ENCODE measurements at regions not wholly inside any gene's neighbourhood (a gene's known extent, or its start where the extent isn't known, plus 50 kb on each side); places are given as distances from the start of the nearest gene placed in this dataset.

DNA sequence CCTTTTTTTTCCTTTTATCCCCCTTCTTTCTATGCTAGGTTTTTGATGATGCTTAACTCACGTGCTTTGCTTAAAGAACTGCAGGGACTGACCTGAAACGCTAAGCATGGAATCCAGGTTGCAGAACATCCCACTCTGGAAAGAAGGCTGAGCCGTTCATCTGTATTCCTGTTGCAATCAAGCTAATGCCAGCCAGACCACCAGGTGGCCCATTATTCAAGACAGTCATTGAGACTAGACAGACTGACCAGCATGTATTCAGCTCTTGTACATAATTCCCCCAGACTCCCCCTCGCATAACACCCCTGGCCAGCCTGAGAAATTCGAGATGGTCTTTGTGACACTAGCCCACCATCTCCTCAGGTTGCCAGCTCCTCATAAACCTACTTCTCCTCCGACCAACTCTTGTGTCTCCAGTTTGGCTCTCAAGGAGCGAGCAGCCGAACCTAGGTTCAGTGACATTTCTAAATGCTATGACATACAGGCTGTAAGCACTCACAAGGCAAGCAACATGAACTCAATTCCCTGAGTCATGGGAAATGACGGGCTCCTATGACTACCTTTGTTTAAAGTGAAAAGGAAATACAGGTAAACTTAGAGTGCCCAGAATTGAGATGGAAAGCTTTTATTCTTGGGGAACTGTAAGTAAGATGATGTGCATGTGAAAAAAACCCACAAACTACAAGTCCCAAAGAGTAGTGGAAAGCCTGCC lies 309.3 kb upstream of the CDYL start:
- DNase-seq (ENCODE audit: low read depth in 1 of 2, low spot score in 1 of 2): no peak

DNA sequence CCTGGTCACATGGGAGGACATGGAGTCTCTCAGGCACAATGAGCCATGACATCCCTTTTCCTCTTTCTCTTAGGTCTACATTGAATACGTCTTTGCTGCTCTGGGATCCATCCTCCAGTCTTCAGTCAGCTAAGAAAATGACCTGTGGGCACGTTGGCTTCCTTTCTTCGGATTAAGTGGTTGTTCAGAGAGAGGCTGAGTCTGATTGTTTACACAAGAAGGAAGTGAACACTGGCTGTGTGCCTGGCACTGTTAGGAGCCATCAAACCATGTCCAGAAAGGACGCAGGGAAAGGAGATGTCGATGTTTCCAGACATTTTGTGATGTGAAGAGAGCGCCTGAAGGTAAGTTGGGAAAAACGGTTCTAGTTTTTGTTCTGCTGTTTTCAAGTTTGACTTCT lies 309.9 kb upstream of the CDYL start:
- no peak for DNase-seq (ENCODE audit: low read depth in 1 of 2, low spot score in 1 of 2)

DNA sequence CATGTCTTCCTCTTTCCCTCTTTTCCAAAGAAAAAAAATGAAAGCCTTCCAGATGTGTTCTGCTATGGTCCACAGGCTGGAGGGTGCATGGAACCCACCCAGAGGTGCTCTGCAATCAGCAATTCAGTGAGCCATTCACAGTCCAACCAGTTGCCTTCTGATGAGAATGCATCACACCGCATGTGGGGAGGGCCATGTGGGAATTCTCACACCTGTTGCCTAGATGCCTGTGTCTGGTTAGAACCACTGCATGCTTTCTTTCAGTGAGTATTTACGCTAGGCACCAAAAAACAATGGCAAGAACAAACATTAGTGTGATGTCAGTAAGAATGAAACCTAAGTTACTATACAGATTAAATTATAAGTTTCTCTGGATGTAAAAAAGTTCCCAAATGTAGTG lies 311.6 kb upstream of the CDYL start:
- DNase-seq (ENCODE audit: low read depth in 1 of 2, low spot score in 1 of 2): no peak

DNA sequence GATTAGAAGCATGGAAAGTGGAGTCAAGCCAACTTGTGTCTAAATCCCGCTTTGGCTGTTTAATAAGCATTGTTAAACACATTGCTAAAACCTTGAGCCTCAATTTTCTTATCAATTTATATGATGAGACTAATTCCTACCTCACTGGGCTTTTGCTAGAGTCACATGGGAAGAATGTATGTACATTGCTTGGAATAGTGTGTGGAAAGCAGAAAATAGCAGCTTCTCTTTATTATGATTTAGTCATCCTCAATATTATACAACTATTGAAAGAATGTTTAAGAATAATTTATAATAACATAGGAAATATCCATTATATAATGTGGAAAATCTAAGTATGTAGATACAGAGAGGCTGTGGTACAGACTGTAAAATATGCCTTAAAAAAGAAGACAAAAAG lies 313.0 kb upstream of the CDYL start:
- no peak for DNase-seq (ENCODE audit: low read depth in 1 of 2, low spot score in 1 of 2)

DNA sequence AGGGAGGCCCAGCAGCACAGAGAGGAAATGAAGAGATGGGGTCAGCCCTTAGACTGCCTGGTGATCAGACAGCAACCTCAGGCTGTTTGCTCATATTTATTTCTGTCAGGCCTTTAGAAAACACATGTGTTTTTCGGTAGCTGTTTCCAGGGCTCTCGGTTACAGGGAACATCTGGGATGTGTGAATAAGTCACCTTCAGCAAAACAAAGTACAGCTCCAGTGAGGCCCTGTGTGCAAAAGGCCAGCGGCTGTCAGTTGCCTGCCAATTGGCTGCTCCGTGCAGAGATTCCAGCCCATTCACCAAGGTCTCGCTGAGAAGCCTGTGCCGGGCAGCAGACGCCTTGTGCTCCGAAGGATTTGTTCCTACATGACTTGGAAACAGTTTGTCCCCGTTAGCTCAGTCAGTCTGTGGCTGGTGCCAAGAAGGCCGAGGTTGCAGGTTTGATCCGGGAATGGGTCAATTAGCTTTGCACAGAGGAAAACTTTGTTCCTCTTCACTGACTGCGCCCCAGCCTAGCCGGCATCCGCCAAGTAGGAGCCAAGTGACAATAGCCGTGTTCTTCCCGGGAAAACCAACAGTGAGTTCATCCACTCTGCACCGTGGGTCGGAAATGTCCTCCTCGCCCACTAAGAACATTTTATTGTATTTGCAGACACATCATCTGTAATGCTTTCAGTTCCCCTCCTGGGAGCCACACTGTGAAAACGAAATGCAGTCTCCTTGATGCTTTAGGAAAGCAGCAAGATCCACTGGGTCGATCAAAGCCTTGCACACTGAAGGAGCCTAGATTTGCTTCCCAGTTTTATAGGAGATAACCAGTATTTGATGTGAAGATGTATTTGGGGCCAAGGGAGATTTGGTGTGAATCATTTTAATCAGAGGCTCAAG lies 315.4 kb upstream of the CDYL start:
- DNase-seq (ENCODE audit: low read depth in 1 of 2, low spot score in 1 of 2): no peak

DNA sequence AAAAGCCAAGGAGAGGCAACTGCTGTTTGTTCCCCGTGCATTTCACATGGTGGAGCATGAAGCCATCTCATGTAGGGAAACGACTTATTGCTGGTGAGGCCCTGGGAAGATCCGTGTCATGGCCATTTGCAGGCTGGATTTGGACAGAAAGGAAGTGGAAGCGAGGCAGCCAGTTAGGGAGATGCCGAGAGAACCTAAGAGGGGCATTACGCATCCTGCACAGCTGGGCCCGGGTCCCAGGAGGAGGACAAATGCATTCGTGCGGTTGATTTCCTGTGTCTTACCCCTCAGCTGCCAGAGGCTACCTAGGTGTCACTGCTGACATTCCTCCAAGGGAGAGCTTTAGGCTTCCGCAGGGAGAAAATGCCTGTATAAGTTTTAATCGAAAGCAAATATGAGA lies 316.2 kb upstream of the CDYL start:
- no peak for DNase-seq (ENCODE audit: low read depth in 1 of 2, low spot score in 1 of 2)

DNA sequence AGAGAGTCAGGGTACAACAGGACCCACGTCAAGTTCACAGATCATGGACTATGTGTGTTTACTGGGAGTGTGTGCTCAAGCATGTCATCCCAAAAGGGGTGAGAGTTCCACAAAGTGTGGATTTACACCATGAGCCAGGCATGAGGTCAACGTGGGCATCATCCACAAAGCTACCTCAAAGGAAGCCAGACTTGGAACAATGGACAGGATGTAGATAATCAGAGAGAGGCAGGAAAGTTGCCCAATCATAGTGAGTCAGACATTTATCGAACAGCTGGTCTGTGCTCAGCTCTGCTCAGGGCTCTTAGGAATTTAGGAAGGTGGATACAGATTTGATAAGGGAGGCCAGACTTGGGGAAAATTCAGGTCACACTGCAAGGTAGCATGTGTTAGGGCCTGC lies 317.2 kb upstream of the CDYL start:
- no peak for DNase-seq (ENCODE audit: low read depth in 1 of 2, low spot score in 1 of 2)

DNA sequence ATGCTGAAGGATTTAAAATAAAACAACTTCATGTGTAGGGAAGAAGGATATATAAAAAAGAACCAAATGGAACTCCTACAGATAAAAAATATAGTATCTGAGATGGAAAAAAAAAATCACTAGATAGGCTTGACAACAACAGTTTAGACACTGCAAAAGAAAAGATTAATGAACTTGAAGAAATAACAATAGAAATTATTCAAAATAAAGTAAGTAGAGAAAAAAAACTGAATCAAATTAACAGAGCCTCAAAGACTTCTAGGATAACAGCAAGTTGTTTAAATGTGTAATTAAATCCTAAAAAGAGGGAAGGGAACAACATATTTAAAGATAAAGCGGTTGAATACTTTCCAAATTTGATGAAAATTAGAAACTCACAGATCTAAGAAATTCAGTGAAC lies 316.3 kb upstream of the ECI2 start:
- DNase-seq (ENCODE audit: low read depth in 1 of 2, low spot score in 1 of 2): no peak

DNA sequence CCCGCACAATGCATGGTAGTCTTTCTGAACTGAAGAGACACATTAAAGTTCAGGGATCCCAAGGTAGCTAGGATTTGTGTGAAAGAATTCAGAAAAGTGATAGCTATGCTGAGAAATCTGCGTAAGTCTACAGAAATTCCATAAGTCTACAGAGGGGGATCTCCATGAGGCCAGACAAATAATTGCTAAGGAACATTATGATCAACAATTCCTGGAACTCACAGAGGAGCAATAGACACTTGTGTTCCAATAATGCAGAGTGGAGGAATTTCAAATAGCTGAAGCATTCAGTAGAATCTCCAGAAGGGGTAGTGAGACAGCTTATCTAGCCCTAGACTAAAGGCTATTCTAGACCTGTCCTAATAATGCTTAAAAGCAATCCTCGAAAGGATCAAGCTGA lies 315.7 kb upstream of the ECI2 start:
- DNase-seq (ENCODE audit: low read depth in 1 of 2, low spot score in 1 of 2): no peak

DNA sequence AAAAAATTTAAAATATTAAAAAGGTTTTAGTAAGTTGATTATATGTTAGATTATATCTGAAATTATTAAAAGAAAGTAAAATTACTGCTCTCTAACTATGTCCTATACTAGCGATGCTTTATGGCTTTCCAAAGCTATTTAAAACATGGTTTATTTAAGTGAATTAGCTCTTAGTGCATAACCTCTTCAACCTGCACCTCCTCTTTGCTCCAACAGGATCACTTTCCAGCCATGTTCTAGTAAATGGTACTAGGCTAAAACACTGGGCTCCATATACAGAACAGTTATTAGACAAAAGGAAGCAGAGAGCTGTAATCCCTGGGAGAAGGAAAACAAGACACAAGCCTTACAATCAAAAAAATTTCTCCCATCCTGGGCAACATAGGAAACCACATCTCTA lies 314.9 kb upstream of the ECI2 start:
- no peak for DNase-seq (ENCODE audit: low read depth in 1 of 2, low spot score in 1 of 2)

DNA sequence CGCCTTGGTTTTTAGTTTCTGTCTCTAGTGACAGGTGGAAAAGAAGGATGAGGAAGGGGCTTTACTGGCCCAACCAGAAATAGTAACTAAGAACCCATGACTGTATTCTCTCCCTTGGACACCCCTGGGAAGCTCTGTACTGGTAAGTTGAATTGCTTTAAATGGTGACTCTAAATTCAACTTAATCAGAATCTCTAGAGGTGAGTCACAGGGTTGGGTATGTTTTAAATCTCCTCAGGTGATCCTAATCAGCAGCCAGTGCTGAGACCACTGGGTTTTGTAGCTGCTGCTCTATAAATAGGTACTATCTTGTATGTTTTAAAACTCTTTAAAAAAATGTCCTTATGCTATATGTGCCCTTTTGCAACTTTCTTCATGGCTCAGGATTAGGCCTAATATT lies 314.0 kb upstream of the ECI2 start:
- no peak for DNase-seq (ENCODE audit: low read depth in 1 of 2, low spot score in 1 of 2)

DNA sequence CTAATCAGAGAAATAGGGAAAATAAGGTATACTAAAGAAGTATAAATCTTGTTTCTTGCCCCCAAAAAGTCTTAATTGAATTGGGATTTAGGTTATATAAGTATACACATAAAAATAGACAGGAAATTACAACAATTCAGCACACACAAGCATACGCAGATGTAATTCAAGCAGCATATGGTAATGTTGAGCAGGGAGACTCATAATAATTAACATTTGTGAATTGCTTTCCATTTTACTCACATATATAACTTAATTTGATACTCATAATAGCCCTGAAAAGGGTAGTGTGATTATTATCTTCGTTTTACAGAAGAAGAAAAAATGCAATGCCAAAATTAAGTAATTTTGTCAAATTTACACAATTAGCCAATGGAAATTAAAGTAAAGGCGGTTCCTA lies 313.5 kb upstream of the ECI2 start:
- DNase-seq (ENCODE audit: low read depth in 1 of 2, low spot score in 1 of 2): no peak

DNA sequence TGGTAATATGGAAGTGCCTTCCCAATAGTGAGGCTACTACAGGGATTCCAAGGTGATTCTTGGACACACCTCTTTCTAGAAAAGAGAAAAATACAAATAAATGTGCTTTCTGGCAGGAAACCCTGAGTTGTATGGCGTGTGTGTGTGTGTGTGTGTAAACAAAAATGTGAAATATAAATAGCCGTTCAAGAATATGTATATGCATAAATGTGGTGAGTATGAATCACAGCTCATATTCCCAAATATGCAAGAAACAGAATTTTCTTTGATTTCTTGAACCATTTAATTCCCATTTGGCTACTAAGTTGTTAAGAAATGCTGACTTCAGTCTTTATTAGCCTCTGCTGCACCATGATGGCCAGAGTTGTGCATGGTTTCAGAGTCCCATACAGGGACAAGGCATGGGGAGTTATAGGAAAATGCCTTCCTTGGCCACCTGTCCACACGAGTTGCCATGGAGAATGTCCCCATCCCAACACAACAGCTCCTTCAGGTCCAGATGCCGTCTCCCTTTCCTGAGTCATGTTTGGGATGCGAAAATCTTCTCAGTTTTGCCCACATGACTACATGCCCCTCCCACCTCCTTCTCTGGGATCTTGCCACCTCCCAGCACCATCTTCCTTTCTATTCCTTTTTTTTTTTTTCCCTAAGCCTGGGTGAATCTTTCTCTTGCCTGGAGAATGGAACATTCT lies 312.4 kb upstream of the ECI2 start:
- DNase-seq (ENCODE audit: low read depth in 1 of 2, low spot score in 1 of 2): no peak

DNA sequence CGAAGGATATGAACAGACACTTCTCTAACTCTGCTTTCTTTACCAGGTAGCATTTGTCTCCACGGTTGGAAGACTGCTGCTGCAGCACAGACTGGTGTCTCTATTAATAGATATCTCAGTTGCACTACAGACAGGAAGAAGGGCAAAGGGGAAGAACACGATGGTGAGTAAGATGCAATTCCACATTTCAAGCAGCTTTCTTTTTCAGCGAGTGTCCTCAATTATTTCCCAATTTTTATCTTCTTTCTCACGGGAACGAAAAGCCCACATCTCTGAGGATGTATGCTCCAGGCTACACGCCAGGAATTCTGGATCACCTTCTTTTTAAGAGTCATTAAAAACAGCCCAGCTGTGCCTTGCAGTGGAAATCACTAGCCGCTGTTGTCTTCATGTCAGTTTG lies 311.6 kb upstream of the ECI2 start:
- no peak for DNase-seq (ENCODE audit: low read depth in 1 of 2, low spot score in 1 of 2)

DNA sequence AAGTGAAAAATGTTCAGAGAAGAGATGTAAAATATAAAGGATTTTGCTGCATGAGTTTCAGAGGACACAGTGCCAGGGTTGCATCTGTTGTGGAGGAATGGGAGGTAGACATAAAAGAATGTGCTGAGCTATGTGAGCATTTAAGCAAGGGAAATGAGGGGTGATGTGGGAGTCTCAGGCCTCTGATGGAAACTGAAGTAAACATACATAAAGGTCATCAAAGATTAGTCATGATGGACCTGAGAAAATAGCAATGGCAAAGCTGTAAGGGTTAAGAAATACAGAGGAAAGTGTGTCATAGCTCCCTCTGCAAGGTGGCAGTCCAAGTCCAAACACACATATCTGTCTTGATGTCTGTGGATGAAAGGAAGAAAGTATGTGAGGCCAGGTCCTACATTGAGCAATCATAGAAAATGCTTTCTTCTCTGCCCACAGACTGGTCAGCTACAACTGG lies 306.6 kb upstream of the ECI2 start:
- DNase-seq (ENCODE audit: low read depth in 1 of 2, low spot score in 1 of 2): no peak

DNA sequence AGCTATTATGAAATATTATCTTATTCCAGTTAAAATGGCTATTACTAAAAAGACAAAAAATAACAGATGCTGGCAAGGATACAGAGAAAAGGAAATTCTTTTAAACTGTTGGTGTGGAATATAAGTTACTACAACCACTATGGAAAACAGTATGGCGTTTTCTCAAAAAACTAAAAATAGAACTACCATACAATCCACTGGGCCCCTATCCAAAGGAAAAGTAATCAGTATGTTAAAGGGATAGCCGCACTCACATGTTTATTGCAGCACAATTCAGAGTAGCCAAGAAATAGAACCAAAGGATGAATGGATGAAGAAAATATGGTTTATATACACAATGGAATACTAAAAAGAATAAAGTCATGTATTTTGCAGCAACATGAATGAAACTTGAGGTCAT lies 303.8 kb upstream of the ECI2 start:
- no peak for DNase-seq (ENCODE audit: low read depth in 1 of 2, low spot score in 1 of 2)

DNA sequence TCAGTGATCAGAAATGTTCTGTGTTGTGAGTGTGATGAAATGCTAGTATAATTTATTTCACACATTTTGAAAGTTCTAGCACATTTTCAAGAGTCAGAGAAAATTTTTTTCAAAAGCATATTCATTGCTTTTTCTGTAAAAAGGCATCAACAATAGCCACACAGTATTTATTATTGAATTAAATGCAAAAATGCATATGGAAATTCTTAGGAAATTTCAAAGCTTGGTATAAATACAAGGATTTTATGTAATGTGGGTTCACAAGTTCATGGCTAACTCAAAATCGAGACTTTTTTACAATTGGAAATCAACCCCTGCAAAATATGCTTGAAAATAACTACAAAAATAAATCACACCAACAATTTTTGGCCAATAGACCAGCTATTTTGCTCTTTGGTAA lies 302.0 kb upstream of the ECI2 start:
- DNase-seq (ENCODE audit: low read depth in 1 of 2, low spot score in 1 of 2): no peak

DNA sequence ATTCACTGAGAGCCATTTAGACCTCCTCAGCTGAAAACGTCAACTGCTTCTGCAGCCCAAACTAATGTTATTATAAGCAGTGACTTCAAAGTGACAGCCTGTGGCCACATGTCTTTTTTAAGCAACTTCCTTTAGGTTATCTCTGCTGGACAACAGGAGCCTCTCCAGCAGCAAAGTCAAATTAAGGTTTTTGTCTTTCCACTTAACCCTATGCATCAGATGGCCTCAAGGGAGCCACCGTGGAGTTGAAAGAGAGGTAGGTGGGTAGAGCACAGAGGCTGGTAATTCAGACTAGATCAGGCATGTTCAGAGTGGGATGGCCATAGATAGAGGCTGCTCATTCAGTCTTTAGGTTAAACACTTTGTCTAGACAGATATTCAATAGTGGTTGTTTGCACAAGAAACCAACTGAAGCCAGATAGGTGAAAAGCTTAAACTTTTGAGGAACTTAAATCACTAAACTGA lies 300.6 kb upstream of the ECI2 start:
- no peak for DNase-seq (ENCODE audit: low read depth in 1 of 2, low spot score in 1 of 2)

DNA sequence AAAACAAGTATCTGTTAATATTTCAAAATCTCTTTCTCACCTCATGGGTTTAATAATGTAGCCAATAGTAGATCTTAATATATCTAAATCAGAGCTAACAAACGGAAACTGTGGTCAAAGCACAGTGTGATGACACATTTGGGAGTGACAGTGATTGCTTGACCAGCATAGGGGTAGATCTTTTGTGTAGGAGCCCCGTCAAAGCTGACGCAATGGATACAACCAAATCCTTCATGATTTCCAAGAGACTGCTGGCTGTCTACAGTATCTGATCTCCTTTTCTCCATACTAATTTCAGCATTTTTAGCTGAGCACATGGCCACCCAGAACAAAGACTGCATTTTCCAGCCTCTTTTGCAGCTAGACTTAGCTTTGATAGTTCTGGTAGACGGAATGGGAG lies 299.3 kb upstream of the ECI2 start:
- no peak for DNase-seq (ENCODE audit: low read depth in 1 of 2, low spot score in 1 of 2)

DNA sequence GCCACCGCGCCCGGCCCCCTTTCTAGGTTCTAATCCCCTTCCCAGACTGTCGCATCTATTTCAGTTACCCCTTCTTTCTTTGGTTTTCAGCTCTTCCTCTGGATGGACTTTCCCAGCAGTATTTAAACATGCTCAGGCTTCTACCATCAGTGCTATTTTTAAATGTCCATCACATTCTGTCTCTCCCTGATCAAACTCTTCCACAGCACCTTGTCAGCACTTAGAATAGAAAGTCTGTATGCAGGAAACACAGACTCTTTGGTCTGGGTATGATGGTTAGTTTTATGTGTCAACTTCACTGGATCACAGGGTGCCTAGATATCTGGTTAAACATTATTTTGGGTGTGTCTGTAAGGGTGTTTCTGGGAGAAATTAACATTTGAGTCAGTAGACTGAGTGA lies 297.8 kb upstream of the ECI2 start:
- no peak for DNase-seq (ENCODE audit: low read depth in 1 of 2, low spot score in 1 of 2)

DNA sequence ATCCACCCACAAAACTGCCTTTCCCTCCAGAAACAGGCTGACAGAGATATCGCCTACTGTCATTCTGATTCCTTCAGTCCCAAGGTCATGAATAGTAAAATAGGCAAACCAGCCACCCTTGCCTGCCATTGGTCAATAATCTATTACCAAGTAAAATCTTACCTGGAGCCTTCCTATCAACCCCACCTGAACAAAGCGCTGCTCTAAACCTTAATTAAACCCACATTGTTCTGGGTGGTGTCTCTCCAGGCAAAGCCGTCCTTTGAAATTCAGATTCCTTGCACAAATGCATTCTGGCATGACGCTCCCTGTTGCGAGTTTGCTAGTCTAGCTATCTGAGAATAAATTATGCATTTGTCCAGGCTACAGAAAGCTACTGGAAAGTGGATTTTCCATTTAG lies 291.6 kb upstream of the ECI2 start:
- DNase-seq (ENCODE audit: low read depth in 1 of 2, low spot score in 1 of 2): no peak

DNA sequence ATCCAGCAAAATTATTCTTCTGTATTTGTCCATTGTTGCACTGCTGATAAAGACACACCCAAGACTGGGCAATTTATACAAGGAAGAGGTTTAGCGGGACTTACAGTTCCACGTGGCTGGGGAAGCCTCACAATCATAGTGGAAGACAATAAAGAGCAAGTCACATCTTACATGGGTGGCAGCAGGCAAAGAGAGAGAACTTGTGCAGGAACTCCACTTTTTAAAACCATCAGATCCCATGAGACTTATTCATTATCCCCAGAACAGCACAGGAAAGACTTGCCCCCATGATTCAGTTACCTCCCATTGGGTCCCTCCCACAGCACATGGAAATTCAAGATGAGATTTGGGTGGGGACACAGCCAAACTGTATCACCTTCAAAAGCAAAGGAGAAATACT lies 286.5 kb upstream of the ECI2 start:
- DNase-seq (ENCODE audit: low read depth in 1 of 2, low spot score in 1 of 2): no peak
